ENCODE measurements at regions not wholly inside any gene's neighbourhood (a gene's known extent, or its start where the extent isn't known, plus 50 kb on each side); places are given as distances from the start of the nearest gene placed in this dataset.

- TF ChIP-seq ZNF175 (tag by site-specific recombination; IDR thresholded peaks at IDR 0.05) = no peak
- TF ChIP-seq CTCF (tag by site-specific recombination; IDR thresholded peaks at IDR 0.05) = no peak
- TF ChIP-seq ZNF169 (tag by site-specific recombination; IDR thresholded peaks at IDR 0.05) = no peak
- TF ChIP-seq ZNF501 (tag by site-specific recombination; IDR thresholded peaks at IDR 0.05) = no peak
- TF ChIP-seq ZBTB20 (tag by site-specific recombination; IDR thresholded peaks at IDR 0.05) = no peak
- TF ChIP-seq PRDM10 (tag by site-specific recombination; IDR thresholded peaks at IDR 0.05) = no peak
- no peak for TF ChIP-seq PBX3 (CRISPR knock-in tag; IDR thresholded peaks at IDR 0.05)
- TF ChIP-seq KLF10 (tag by site-specific recombination; IDR thresholded peaks at IDR 0.05) = no peak
- TF ChIP-seq ZNF555 (tag by site-specific recombination; conservative IDR thresholded peaks at IDR 0.05) = no peak
- TF ChIP-seq ZFP3 (tag by site-specific recombination; IDR thresholded peaks at IDR 0.05; ENCODE audit: low read depth) = no peak
- no peak for TF ChIP-seq ZBTB6 (tag by site-specific recombination; IDR thresholded peaks at IDR 0.05)
- no peak for TF ChIP-seq ZNF138 (tag by site-specific recombination; IDR thresholded peaks at IDR 0.05; ENCODE audit: borderline replicate concordance)
Measured at GRCh38 chr1:67556297-67556900, 126.2 kb upstream of the SERBP1 start.

All from HEK293 (cell line).